PC-9 (cell line): ENCODE measurements at regions not wholly inside any gene's neighbourhood (a gene's known extent, or its start where the extent isn't known, plus 50 kb on each side); places are given as distances from the start of the nearest gene placed in this dataset.

Experiments used
- EZH2 ChIP-seq: fragments of 200-600 bp; sonication (generic); IDR thresholded peaks from 2 replicates; pipeline ENCODE4 v1.8.0; 2017; ENCODE audit warnings: antibody characterized with exemption, low read depth
- TF ChIP-seq, protein P1 (sequence below): fragments of 200-600 bp; sonication (generic); conservative IDR thresholded peaks from 2 replicates; pipeline ENCODE4 v1.6.1; 2017; ENCODE audit warnings: mixed run types, antibody characterized with exemption, mild to moderate bottlenecking, moderate library complexity

DNA sequence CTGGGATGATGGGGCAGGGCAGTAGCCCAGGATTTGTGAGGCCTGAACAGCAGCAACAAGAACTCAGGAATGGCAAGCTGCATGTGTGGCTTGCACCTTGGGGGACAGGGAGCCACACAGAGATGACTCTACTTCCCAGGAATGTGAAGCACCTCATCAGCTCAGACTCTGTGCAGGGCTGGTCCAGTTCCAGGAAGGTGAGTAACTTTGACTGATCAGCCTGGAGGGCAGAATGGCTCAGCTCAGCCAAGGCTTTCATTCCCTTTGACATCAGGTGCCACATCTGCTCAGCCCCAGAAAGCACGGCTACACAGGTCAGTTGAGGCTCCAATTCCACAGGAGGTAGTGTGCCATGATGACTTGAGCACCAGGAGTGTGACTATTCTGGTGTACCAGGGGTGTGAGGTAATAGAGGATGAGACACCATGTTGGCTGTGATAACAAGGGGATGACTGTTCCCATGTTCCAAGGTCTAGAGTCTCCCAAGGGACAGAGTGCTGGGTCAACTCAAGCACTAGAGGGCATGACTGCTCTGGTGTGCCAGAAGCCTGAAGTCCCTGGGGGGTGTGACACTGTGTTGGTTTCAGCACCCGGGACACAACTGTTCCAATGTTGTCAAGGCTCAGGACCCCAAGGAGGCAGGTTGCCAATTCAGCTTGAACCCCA, 625.8 kb upstream of the ADGRL2 start:
- TF ChIP-seq EZH2 = no peak
- TF ChIP-seq, protein P1, sequence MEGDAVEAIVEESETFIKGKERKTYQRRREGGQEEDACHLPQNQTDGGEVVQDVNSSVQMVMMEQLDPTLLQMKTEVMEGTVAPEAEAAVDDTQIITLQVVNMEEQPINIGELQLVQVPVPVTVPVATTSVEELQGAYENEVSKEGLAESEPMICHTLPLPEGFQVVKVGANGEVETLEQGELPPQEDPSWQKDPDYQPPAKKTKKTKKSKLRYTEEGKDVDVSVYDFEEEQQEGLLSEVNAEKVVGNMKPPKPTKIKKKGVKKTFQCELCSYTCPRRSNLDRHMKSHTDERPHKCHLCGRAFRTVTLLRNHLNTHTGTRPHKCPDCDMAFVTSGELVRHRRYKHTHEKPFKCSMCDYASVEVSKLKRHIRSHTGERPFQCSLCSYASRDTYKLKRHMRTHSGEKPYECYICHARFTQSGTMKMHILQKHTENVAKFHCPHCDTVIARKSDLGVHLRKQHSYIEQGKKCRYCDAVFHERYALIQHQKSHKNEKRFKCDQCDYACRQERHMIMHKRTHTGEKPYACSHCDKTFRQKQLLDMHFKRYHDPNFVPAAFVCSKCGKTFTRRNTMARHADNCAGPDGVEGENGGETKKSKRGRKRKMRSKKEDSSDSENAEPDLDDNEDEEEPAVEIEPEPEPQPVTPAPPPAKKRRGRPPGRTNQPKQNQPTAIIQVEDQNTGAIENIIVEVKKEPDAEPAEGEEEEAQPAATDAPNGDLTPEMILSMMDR = no peak
